GM18873 (cell line): ENCODE measurements at regions not wholly inside any gene's neighbourhood (a gene's known extent, or its start where the extent isn't known, plus 50 kb on each side); places are given as distances from the start of the nearest gene placed in this dataset.
A peak's percentile ranks its signal among the peaks of the same experiment; 100 is the strongest.
"Not testable (repeated sequence)": the region's sequence is repeated elsewhere in the genome, so short reads cannot be mapped to it uniquely, and the experiment has no call there.

Experiments
- ATAC-seq: cut with Tn5 transposase; IDR thresholded peaks from one replicate; pipeline ENCODE4 v1.9.1; 2021; ENCODE audit warnings: mild to moderate bottlenecking, moderate library complexity, moderate number of reproducible peaks; ENCODE audit not compliant: unreplicated experiment, low FRiP score

DNA sequence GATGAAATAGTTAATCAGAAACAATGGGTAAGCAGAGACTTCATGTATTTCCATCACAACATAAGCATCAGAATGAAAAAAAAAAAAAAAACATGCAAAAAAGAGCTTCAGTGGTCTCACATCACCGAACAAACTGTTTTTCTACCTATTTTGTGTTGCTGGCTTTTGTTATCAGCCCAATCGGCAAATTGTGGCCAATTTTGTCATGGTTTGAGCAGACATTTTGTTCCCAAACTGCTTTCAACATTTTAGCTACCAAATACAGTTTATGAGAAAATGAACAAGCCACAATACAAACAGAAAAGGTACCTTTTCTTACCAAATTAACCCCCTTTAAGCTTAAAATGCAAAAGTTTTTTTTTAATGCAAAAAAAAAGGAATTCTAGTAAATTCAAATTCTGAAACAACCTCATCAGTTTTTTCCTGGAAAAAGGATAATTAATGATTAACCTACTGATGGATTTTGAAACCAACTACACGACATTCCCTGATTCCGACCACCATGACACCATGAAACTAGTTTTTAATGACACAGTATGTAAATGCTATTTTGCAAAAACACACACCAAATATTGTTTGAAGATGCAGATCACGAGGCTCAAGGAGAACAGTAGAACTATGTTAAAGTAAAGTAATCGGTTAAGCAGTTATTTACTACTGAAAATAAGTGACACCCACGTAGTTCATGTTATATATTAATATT is 316.7 kb downstream of the BCL2L11 start:
- not testable (repeated sequence) for ATAC-seq

DNA sequence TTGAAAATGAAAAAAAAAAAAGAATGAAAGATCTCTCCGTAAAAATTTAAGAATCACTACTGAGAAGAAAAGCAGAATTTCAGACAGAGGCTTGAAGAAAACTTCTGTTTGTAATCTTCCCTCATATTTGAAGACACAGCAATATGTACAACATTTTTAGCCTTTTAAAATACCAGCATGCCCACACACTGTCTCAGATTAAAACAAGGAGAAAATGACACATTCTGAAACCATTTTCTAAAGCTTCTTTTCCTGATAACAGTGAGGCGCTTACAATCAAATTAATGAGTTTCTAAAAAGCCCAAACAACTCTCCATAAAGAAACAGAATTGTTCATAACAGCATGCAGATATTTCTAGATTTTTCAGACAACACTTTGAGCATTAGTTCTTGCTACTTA is 317.4 kb downstream of the BCL2L11 start:
- not testable (repeated sequence) for ATAC-seq

DNA sequence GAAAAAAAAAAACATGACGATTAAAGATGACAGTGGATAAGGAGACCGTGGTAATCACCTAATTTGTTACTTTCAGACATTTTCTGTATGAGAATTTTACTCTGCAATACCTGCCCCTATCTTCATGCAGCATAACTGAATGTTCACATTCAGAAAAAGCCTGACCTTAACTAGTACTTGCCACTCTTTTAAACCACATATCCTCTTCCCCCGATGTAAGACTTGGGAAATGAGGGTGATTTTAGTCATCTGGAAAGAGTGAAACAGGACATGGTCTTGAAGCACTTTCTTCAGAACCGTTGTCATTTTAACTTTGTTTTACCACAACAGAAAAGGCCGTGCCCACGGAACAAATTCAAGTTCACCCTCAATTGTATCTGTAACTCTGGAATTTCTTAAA is 318.5 kb downstream of the BCL2L11 start:
- not testable (repeated sequence) for ATAC-seq

DNA sequence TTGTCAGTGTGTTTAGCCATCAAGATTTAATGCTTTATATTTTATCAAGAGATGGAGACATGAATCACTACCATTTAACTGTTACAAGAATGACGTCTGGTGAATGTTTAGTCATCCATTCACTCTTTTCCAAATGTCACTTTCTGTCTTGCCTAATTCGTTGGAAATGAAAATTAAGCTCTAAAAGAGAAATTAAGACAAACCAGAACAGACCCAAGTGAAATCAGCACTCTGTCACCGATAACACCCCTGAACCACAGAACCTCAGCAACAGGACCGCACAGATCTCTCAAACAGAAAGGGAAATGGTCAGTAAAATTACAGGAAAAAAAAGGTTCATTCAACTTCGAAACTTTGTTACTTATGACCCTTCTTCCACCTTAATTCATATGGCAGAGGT is 320.9 kb downstream of the BCL2L11 start:
- ATAC-seq, result not testable (repeated sequence)

DNA sequence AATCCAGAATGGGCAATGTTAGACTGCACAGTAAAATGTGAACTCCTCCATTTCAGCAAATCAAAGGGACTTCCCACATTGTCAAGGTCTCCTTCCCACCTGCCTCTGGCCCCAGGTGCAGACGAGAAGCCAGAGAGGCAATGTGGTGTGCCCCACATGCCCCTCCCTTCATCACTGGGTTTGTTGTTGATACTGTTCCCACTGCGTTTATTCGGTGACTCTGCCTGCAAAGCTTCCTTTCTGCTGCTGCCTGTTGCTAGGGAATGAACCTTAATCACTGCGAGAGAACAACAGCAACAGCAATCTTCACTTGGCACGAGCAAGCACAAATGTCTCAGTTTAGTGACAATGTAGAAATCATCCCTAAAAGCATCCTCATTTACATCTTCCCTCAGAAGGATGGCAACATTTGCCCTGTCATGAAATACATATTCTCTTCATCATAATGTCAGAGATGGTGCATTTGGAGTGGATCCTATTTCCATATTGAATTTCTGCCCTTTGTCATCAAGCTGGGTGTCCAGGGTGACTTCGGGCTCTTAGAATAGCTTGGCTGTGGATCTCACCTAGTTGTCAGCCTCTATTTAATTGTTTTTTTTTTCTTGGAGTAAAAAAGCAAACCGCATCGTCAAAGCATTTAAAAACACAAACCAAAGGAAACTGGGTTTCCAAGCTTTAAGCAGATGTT is 322.2 kb downstream of the BCL2L11 start:
- not testable (repeated sequence) for ATAC-seq

DNA sequence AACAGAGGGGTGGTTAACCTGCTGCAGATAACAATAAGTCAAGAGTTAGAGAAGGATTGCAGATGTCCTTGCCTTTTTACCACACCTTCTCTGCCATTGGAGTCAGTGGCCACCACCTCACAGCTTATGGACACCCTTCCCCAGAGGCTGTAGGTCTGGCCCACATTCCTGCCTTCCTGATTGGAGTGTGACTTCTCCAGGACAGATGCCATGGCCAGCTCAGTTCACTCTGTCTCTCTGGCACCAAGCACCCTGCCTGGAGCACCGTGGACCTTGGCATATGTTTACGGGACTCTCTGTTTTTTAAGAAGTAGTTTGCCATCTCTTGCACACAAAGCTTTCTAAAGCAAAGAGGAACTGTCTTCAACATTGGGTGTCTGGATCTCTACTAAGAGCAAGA is 323.8 kb downstream of the BCL2L11 start:
- not testable (repeated sequence) for ATAC-seq

DNA sequence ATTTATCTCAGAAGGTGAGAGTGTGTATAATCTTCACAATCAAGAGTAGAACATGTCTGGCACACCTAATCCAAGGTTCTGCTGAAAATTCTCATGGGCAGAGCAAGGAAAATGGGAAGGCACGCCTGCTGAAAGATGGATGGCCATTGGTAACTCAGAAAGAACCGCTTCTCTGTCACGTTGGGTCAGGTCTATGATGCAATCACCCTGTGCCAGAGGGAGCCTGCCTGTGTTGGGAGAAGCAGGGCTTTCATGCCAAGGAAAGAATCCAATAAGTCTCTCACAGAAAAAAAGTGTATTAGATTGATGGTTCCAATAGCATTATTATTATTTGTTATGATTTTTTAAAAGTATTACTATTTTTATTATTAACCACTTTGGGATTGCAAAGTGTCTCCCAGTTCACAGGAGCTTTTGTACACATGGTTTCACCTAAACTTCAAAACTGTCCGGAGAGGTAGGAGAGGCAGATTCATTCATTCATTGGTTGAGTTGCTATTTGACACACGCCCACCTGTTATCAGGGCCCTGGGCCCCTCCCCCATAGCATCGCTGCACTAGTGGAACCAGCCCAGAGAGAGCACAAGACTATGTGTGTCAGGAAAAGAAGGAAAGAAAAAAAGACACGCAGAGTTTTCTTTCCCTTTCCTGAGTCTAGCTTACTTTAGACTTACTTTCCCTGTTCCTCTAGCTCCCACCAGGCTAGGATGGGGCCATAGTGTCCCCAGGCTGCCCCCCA is 324.6 kb downstream of the BCL2L11 start:
- ATAC-seq, result not testable (repeated sequence)

DNA sequence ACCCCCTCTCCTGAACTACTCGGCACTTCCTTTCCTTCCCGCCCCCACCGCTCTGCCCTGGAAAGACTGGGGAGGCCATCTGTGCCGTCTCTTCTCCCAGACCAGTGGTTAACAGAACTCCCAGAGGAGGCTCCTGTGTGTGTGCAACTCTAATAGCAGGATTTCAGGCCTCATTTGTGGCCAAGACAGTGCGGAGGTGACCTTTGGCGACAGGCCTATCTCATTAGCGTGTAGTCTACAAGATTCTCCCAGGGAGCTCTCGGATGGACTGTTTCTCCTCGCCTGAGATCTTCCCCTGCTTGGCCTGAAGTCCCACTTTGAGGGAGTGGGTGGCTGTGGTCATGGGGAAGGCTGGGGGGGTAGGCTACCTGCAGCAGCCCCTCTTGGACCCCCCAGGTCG is 325.2 kb downstream of the BCL2L11 start:
- not testable (repeated sequence) for ATAC-seq

DNA sequence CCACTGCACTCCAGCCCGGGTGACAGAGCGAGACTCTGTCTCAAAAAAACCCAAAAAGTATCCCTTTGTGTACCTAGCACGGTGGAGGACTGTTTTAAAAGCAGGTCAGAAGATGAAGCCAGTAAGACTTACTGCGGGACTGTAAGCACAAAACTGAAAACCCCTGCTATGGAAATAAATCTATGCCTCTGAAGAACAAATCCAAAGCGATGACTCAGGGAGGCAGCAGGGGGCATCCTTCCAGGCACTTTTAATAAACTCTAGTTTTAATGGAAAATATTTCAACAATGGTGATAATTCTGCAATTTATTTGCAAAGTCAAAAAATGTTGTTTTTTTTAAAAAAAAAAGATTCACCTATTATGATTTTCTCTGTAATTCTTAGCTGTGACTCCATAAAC is 326.8 kb downstream of the BCL2L11 start:
- ATAC-seq, result not testable (repeated sequence)

DNA sequence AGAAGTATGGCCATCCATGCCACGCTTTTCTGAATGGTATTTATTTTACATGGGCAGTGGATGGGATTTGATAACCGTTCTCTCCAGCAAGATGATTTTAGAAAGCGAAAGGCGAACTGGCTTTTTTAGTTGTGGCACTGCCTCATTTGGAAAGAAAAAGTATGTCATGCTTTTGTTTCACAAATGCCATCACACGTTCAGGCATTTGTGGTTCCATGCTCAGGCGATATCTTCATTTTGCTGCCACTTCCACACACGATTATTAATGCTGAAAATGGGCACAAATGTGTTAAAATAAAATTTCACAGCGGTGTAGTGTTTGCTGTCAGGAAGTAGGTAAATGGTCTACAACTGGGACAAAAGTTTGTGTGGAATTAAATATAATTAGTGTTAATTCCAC is 328.1 kb downstream of the BCL2L11 start:
- not testable (repeated sequence) for ATAC-seq

DNA sequence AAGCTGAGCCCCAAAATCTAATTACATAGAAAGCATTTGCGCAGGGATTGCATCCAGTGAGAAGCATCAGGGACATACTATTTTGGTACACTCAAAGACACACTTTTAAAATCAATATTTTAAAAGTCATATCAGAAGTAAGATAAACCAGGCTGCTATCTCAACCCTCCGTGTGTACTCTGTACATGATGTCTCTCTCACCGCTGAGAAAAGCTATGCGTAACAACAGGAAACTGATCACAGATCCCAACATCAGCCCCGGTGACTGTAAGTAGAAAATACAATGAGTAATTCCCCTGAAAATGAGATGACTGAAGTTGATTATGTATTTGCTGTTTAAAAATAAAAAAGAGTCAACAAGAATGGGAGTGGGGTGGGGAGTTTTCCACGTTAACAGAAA is 329.8 kb downstream of the BCL2L11 start:
- not testable (repeated sequence) for ATAC-seq

DNA sequence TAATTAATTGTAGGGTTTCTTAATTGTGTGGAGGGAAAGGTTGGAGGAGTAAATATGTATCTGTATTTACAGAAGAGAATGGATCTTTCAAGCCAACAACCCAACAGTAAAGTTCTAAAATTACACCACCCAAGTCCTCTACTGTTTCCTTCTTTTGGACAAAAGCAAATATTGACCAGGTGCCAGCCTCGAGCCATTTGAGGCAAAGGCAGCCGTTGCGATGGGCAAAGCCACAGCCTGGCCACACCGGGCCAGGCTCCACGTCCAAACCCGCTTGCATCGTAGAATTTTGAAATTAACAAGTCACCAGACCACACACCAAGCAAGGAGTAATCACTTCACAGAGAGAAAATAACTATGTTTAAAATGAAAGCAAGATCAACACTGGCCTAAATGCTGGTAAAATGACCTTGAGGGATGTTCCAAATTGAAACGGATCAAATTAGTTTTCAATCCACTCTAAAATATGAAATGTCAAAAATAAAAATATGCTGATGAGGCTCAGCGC is 331.0 kb downstream of the BCL2L11 start:
- peak; percentile 15 for ATAC-seq

DNA sequence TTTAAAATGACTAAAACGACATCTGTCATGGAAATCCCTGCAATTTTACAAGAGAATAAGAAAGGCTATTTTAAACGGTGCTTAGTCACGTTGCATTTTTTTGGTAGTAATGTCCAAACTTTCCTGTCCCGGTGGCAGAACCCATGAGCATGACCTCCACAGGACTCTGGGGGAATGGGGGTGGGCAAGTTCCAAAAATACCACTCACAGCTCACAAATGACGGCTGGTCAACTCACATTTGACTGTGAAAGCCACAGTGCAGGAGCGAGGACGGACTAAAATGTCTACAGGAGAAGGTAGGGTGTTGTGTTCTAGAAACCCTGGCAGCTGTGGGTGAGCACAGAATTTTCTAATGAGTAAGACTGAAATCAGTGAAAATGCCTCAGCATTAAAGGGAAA is 331.5 kb downstream of the BCL2L11 start:
- ATAC-seq, result peak; percentile 71

DNA sequence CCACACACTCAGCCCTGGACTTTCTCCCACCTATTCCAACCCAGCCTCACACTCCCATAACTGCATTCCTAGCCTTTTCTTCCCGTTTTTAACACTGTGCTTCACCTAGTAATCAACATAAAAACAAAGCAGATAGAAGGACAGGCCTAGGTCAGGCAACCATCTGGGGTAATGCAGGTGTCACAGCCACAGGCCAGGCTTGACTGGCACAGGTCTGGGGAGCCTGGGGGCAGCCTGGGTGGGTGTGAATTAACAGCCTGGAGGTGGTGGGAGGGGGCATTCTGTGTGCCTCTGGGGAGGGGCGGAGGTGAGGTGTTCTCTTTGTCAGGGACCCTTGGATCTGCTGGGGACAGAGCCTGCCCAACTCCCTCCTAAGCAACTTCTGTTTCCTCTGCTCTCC is 332.6 kb downstream of the BCL2L11 start:
- not testable (repeated sequence) for ATAC-seq

DNA sequence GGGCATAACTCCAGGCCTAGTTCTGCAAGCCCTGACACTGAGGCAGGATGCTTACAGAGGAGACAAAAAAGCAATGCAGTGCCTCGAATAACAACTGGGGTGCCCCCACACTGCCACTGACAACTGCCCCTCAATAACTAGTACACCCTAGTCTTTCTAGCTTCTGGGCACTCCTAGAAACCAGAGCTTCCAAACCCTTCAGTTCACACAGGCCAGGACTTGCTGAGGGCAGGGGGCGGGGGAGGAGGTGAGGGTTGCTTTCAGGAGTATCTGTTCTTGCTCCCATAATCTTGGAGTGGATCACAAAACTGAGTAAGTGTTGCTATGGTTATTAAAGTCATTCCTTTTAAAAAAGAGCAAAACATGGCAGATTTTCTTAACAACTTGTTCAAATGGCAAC is 333.1 kb downstream of the BCL2L11 start:
- not testable (repeated sequence) for ATAC-seq

DNA sequence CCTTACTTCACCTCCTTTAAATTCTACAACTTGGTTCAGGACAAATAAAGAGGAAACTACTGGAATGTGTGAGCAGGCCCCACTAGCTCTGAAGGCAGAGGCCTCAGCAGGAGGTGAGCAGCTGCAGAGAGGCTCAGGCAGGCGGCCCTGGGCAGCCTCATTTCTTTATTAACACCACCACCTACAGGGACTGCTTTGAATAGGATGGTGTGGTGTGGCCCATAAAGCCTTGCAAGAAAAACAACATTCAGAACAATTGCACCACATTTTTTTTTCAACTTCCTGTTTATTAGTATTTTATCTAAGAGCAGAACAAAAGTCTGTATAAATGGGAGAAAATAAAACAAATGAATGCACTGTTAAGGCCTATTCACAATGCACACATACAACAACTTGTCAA is 333.7 kb downstream of the BCL2L11 start:
- ATAC-seq, result peak; percentile 56

DNA sequence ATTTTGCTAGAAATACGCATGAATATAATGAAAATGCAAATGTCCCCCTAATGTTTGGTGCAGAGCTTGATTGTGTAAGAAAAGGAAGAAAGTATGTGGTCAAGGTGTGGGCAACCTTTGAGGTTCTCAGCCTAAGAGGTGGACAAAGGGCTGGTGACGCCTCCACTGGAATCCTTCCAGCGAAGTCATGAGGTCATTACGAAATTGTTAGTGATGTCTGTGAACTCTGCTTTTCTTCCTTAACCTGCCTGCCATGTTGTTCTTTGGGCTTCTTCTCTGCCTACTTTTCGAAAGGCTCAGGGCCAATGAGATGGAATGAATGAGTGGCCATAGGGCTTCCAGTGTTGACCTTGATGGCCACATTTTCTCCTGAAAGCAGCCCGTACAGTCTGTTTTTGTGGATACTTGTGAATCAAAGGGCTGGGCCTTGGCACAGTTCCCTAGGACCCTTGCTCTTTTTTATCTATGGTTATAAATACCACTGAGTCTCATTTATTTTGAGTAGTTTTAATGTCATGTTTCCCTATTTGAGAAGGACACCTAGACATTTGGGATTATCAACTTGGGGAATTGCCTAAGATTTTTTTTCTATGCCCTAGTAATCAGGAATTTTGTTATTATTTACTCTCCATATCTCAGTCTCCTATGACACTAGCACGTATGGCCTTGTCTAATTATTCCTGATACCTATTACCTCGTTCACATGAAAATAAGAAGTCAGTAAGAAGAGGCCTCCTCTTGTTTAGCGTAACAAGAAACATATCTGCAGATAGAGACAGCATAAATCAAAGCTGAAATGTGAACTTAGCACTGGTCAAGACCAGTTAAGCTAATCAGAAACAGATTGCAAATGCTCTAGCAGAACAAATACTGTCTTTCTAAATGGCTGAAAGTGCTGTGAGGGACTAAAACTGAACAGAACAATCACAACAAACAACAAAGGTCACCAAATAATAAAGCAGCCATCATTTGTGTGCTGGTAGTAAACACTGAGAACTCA is 334.6 kb downstream of the BCL2L11 start:
- ATAC-seq, result not testable (repeated sequence)

DNA sequence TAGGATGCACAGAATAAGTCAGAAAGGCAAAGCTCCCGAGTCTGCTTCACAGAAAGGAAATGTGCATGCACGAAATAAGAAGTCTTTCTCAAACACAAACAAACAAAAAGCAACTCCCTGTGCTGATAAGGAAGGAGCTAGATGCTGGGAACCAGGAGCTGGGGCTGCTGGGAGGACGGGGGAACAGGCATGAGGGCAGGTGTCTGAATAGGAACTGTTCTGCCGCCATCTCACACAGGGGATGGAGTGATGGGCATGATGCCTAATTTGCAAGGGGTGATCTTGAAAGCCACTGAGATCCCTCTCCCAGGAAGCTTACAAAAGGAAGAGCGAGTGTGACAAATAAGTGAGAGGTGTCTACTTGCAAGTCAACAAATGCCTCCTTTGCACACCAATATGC is 336.5 kb downstream of the BCL2L11 start:
- ATAC-seq, result not testable (repeated sequence)

DNA sequence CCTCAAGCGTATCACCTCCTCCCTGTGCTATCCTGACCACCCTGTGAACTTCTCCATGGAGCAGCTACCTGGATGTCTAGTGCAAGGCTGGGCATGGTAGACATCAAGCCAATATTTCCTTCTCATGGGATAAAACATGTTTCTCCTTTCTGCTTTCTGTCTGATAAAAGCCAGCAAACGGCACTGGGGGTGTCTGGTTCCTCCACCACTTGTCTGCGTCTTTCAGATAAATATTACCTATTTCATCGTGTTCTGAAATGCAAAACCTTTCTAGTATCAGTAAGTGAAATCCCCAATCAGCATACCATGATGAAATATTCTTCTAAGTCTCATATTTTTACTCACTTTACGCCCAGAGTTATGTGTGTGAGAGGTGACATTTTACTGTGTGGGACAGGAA is 340.2 kb downstream of the BCL2L11 start:
- not testable (repeated sequence) for ATAC-seq

DNA sequence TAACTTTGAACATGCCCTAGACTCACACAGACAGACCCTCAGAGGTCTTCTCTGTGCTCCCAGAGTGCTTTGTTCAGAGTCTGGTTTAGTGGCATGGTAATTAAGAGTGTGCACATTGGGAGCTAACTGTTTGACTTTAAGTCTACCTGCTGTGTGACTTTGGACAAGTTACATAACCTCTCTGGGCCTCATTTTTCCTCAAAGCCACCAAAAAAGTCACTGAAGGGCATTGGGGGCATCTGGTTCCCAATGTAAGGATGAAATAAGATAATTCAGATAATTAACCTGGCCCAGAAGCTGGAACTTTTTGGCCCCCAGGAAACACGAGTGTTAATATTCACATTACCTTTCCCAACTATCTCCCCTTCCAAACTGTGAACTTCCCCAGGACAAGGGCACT is 341.1 kb downstream of the BCL2L11 start:
- not testable (repeated sequence) for ATAC-seq
